GM23248 (cell line): ENCODE measurements at regions not wholly inside any gene's neighbourhood (a gene's known extent, or its start where the extent isn't known, plus 50 kb on each side); places are given as distances from the start of the nearest gene placed in this dataset.

Experiments
- EZH2 ChIP-seq: fragments of 200-600 bp; sonication (generic); IDR thresholded peaks from 2 replicates; pipeline ENCODE4 v1.6.1; 2018; ENCODE audit warnings: antibody characterized with exemption, mild to moderate bottlenecking; ENCODE audit not compliant: insufficient read depth, poor library complexity, severe bottlenecking
- EZH2phosphoT487 ChIP-seq: fragments of 200-600 bp; sonication (generic); IDR thresholded peaks from 2 replicates; pipeline ENCODE4 v1.6.1; 2018; ENCODE audit warnings: antibody characterized with exemption, moderate library complexity, mild to moderate bottlenecking, low read depth; ENCODE audit not compliant: insufficient read depth

GRCh38 chr12:92275443-92276154 lies 130.0 kb upstream of the BTG1 start:
- no peak for TF ChIP-seq EZH2
- no peak for TF ChIP-seq EZH2phosphoT487
